Panc1 (cell line): ENCODE measurements at regions not wholly inside any gene's neighbourhood (a gene's known extent, or its start where the extent isn't known, plus 50 kb on each side); places are given as distances from the start of the nearest gene placed in this dataset.

Experiments used
- ATAC-seq: fragments of 200-7000 bp; cut with Tn5 transposase; 2 replicates; pipeline ENCODE4 v1.9.1; 2020; ENCODE audit warnings: mild to moderate bottlenecking, moderate library complexity
- BruUV-seq: library from RNA; stranded (reverse); fragments of 400-500 nt; replicated peaks from 2 replicates; lab custom pipeline; 2021; lab: Mats Ljungman, UMichigan
- CTCF ChIA-PET: fragments of 300-600 bp; sonication (Branson Sonifier 250); formaldehyde crosslinking; loops from one replicate; lab custom pipeline; 2022; ENCODE audit warnings: antibody characterized with exemption; lab: Charles Lee
- POLR2A ChIA-PET: fragments of 300-600 bp; sonication (Branson Sonifier 250); formaldehyde crosslinking; loops from one replicate; lab custom pipeline; 2022; ENCODE audit warnings: antibody characterized with exemption; lab: Charles Lee
- DNase-seq: peaks from one replicate; pipeline ENCODE4 v3.0.0-alpha.2; 2010; ENCODE audit warnings: low read depth, low spot score
- H3K27ac ChIP-seq: 2 replicates; pipeline ENCODE4 v1.5.1; 2011; ENCODE audit warnings: mild to moderate bottlenecking, low read length, inconsistent platforms
- H3K27me3 ChIP-seq: fragments of 200-500 bp; sonication (Bioruptor generic); 2 replicates; pipeline ENCODE4 v1.6.0; 2014; ENCODE audit warnings: low read length, inconsistent platforms; ENCODE audit not compliant: control insufficient read depth, insufficient read depth
- H3K36me3 ChIP-seq: fragments of 200-500 bp; sonication (Bioruptor generic); 2 replicates; pipeline ENCODE4 v1.5.1; 2014; ENCODE audit warnings: inconsistent platforms, mild to moderate bottlenecking, low read length, moderate library complexity; ENCODE audit not compliant: control insufficient read depth, insufficient read depth
- H3K4me1 ChIP-seq: 2 replicates; pipeline ENCODE4 v1.5.1; 2011; ENCODE audit warnings: inconsistent platforms, mild to moderate bottlenecking, low read length, moderate library complexity; ENCODE audit not compliant: control insufficient read depth, insufficient read depth
- H3K4me3 ChIP-seq, 2 experiments: 2 replicates each; pipeline ENCODE4 v1.5.1; 2011 to 2012; ENCODE audit warnings: low read depth in 2 of 2, low read length in 2 of 2, mild to moderate bottlenecking in 2 of 2, inconsistent platforms in 1 of 2, moderate library complexity in 1 of 2
- H3K9me3 ChIP-seq: fragments of 200-500 bp; sonication (Bioruptor generic); 2 replicates; pipeline ENCODE4 v1.5.1; 2014; ENCODE audit warnings: low read depth, mild to moderate bottlenecking, inconsistent platforms, low read length, moderate library complexity; ENCODE audit not compliant: control insufficient read depth, insufficient read depth
- POLR2AphosphoS5 ChIP-seq: IDR thresholded peaks from 2 replicates; pipeline ENCODE4 v1.6.1; 2012; ENCODE audit warnings: mild to moderate bottlenecking, low read depth, low read length, moderate library complexity
- REST ChIP-seq, 2 experiments: IDR thresholded peaks; 2 replicates each; pipeline ENCODE4 v1.6.1; 2011 to 2012; ENCODE audit warnings: low read depth in 2 of 2, control low read depth in 1 of 2, low read length in 1 of 2, mild to moderate bottlenecking in 1 of 2, moderate library complexity in 1 of 2; ENCODE audit not compliant: insufficient read depth in 1 of 2
- SIN3A ChIP-seq: IDR thresholded peaks from 2 replicates; pipeline ENCODE4 v1.6.1; 2012; ENCODE audit warnings: low read depth, mild to moderate bottlenecking, low read length, moderate library complexity, borderline replicate concordance; ENCODE audit not compliant: insufficient read depth
- TCF7L2 ChIP-seq: IDR thresholded peaks from 2 replicates; pipeline ENCODE4 v1.6.1; 2011; ENCODE audit warnings: mild to moderate bottlenecking, low read depth, low read length, inconsistent platforms
- in situ Hi-C: cut with HindIII; loops from 2 replicates; pipeline ENCODE4 v1.10.0; 2016; ENCODE audit warnings: low sequenced_read_pairs, low pct_unique_long_range_greater_than_20kb
- intact Hi-C: fragments of 100-400 bp; cut with micrococcal nuclease; formaldehyde crosslinking; loops from one replicate; pipeline ENCODE4 v1.10.0; 2022; ENCODE audit not compliant: unreplicated experiment
- TF ChIP-seq, protein P1 (sequence below): fragments of 450-650 bp; IDR thresholded peaks from 2 replicates; pipeline ENCODE4 v1.5.1; 2017; ENCODE audit warnings: mild to moderate bottlenecking

DNA sequence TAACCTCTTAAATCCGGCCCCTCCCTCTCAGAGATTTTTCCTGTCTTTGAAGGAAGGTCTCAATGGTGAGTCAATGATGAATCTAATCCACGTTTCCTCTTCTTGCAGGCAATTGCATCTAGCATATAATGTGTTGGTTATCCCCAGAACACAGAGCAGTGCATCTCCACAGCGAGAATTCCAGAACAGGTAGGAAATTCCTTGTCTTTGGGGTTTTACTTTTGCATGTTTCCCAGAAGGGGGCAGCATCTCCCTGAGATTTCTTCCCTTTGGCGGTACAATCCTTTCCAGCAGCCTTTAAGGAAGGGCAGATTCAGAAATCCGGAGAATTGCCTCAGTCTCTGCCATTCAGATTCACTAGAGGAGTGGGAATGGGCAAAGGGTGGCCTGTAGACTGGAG, 128.0 kb downstream of the KCNA5 start:
- DNase-seq (peak; percentile 2), ATAC-seq (peak; percentile 51; the same call in 1 of the 2 replicates)
- in situ Hi-C loops: no loop called here

GRCh38 chr12:5172886-5173285, 129.2 kb downstream of the KCNA5 start:
- Histone ChIP-seq H3K27me3 (no peaks in the 10 kb centered on the region), H3K36me3 (no peaks in the 10 kb centered on the region), H3K4me1 (no peaks in the 10 kb centered on the region), H3K9me3 (no peaks in the 10 kb centered on the region), H3K4me3 (no peak overlapping the region), H3K27ac (no peak overlapping the region)
- TF ChIP-seq REST (IDR thresholded peaks at IDR 0.05; ENCODE audit: insufficient read depth in 1 of 2, low read depth in 2 of 2, low read length in 1 of 2) (no peak), TCF7L2 (no peak), POLR2AphosphoS5 (no peak), SIN3A (no peak)
- TF ChIP-seq, protein P1, sequence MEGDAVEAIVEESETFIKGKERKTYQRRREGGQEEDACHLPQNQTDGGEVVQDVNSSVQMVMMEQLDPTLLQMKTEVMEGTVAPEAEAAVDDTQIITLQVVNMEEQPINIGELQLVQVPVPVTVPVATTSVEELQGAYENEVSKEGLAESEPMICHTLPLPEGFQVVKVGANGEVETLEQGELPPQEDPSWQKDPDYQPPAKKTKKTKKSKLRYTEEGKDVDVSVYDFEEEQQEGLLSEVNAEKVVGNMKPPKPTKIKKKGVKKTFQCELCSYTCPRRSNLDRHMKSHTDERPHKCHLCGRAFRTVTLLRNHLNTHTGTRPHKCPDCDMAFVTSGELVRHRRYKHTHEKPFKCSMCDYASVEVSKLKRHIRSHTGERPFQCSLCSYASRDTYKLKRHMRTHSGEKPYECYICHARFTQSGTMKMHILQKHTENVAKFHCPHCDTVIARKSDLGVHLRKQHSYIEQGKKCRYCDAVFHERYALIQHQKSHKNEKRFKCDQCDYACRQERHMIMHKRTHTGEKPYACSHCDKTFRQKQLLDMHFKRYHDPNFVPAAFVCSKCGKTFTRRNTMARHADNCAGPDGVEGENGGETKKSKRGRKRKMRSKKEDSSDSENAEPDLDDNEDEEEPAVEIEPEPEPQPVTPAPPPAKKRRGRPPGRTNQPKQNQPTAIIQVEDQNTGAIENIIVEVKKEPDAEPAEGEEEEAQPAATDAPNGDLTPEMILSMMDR: no peak
- ChIA-PET POLR2A (no interaction called here), CTCF (no interaction called here)
- BruUV-seq: no TSS peak
- intact Hi-C loops (loop anchor here (5.0 kb wide), 1 partner anchor 269 kb away; no protein-coding TSS in a partner anchor), in situ Hi-C loops (no loop called here)
- DNase-seq (no peak), ATAC-seq (no peak)

More for the DNA sequence above, 128.0 kb downstream of the KCNA5 start:
- no TSS peak for BruUV-seq
- ChIA-PET CTCF (no interaction called here), POLR2A (no interaction called here)
- Histone ChIP-seq H3K9me3 (no peaks in the 10 kb centered on the region), H3K27ac (no peak overlapping the region), H3K27me3 (no peaks in the 10 kb centered on the region), H3K4me1 (no peaks in the 10 kb centered on the region), H3K4me3 (no peak overlapping the region), H3K36me3 (no peaks in the 10 kb centered on the region)
- TF ChIP-seq REST (IDR thresholded peaks at IDR 0.05; ENCODE audit: insufficient read depth in 1 of 2, low read depth in 2 of 2, low read length in 1 of 2) (no peak), POLR2AphosphoS5 (no peak)
- TF ChIP-seq, protein P1: peak; percentile 64
- intact Hi-C loops: loop anchor here (5.0 kb wide), 1 partner anchor 271 kb away; no protein-coding TSS in a partner anchor
